DND-41 (cell line): ENCODE measurements at regions not wholly inside any gene's neighbourhood (a gene's known extent, or its start where the extent isn't known, plus 50 kb on each side); places are given as distances from the start of the nearest gene placed in this dataset.

Source experiments
- CTCF ChIP-seq: IDR thresholded peaks from 2 replicates; pipeline ENCODE4 v1.5.1; 2012; ENCODE audit warnings: borderline replicate concordance, low read length, moderate library complexity, mild to moderate bottlenecking; ENCODE audit not compliant: poor library complexity, severe bottlenecking; ENCODE audit errors: extremely low read depth
- EZH2 ChIP-seq: IDR thresholded peaks from 3 replicates; pipeline ENCODE4 v1.6.1; 2012; ENCODE audit warnings: borderline replicate concordance, low read depth, mild to moderate bottlenecking, moderate library complexity, low read length, inconsistent platforms; ENCODE audit not compliant: severe bottlenecking

GRCh38 chr2:196502386-196502785 lies 137.1 kb upstream of the CCDC150 start:
- TF ChIP-seq EZH2 (no peak), CTCF (no peak)
